D721Med (cell line): ENCODE measurements at regions not wholly inside any gene's neighbourhood (a gene's known extent, or its start where the extent isn't known, plus 50 kb on each side); places are given as distances from the start of the nearest gene placed in this dataset.

ENCODE experiments used
- DNase-seq: peaks from one replicate; pipeline ENCODE4 v3.0.0; 2011; ENCODE audit warnings: low spot score; ENCODE audit not compliant: insufficient read length
- FAIRE-seq: peaks from 2 replicates; lab custom pipeline; 2011; peaks lifted over from hg19 to GRCh38; lab: Jason Lieb, UNC
- CTCF ChIP-seq: IDR thresholded peaks from 2 replicates; pipeline ENCODE4 v1.5.1; 2012; ENCODE audit warnings: mild to moderate bottlenecking, control low read depth; ENCODE audit not compliant: insufficient read depth; ENCODE audit errors: missing control alignments

GRCh38 chr5:103498800-103499551 lies 63.6 kb downstream of the NUDT12 start:
- DNase-seq (no peak), FAIRE-seq (no peak)
- no peak for TF ChIP-seq CTCF

GRCh38 chr5:103498211-103498610 lies 64.4 kb downstream of the NUDT12 start:
- no peak for DNase-seq
- FAIRE-seq = no peak
- TF ChIP-seq CTCF = no peak

GRCh38 chr5:103497781-103498180 lies 64.8 kb downstream of the NUDT12 start:
- TF ChIP-seq CTCF = no peak
- no peak for FAIRE-seq
- DNase-seq = no peak

GRCh38 chr5:103490030-103490739 lies 72.4 kb downstream of the NUDT12 start:
- FAIRE-seq (no peak), DNase-seq (no peak)
- TF ChIP-seq CTCF = no peak

GRCh38 chr5:103489307-103489706 lies 73.3 kb downstream of the NUDT12 start:
- no peak for TF ChIP-seq CTCF
- DNase-seq (no peak), FAIRE-seq (no peak)

GRCh38 chr5:103487822-103488493 lies 74.6 kb downstream of the NUDT12 start:
- no peak for TF ChIP-seq CTCF
- no peak for FAIRE-seq
- DNase-seq = no peak
